ENCODE measurements at regions not wholly inside any gene's neighbourhood (a gene's known extent, or its start where the extent isn't known, plus 50 kb on each side); places are given as distances from the start of the nearest gene placed in this dataset.

GRCh38 chr16:55002419-55002818, 71.8 kb downstream of the IRX5 start:
- TF ChIP-seq CTCF (IDR thresholded peaks at IDR 0.05) (no peak), POLR2A (IDR thresholded peaks at IDR 0.05) (no peak)
